Gastroesophageal sphincter (tissue), 4 donors: ENCODE measurements at regions not wholly inside any gene's neighbourhood (a gene's known extent, or its start where the extent isn't known, plus 50 kb on each side); places are given as distances from the start of the nearest gene placed in this dataset.

Experiments
- ATAC-seq: fragments of 150-250 bp; one replicate; pipeline ENCODE4 v1.9.1; 2016; ENCODE audit warnings: mild to moderate bottlenecking, moderate library complexity
- H3K27ac ChIP-seq, 4 donors: fragments of 200-600 bp; sonication (generic) in 3 of 4; 1 replicate in 3 of 4; 2 replicates in 1 of 4; pipeline ENCODE4 v1.5.1; 2016 to 2019
- H3K27me3 ChIP-seq: fragments of 200-600 bp; sonication (generic); one replicate; pipeline ENCODE4 v1.5.1; 2019
- H3K36me3 ChIP-seq, 2 donors: fragments of 200-600 bp; sonication (generic); one replicate each; pipeline ENCODE4 v1.5.1; 2019; ENCODE audit warnings: control low read depth in 1 of 2
- H3K4me1 ChIP-seq, 3 donors: fragments of 200-600 bp; sonication (generic); 1 replicate in 2 of 3; 2 replicates in 1 of 3; pipeline ENCODE4 v1.5.1; 2016 to 2019; ENCODE audit warnings: control low read depth in 2 of 3
- H3K4me3 ChIP-seq, 2 donors: fragments of 200-600 bp; sonication (generic); one replicate each; pipeline ENCODE4 v1.5.1; 2019; ENCODE audit warnings: mild to moderate bottlenecking in 1 of 2, moderate library complexity in 1 of 2
- H3K9me3 ChIP-seq, 3 donors: fragments of 200-600 bp; sonication (generic); one replicate each; pipeline ENCODE4 v1.5.1; 2017 to 2019; ENCODE audit warnings: control low read depth in 2 of 3
- EP300 ChIP-seq: sonication (generic); formaldehyde crosslinking; IDR thresholded peaks from one replicate; pipeline ENCODE4 v1.6.1; 2017; ENCODE audit warnings: antibody characterized with exemption, mild to moderate bottlenecking
- POLR2A ChIP-seq, 2 donors: fragments of 450-650 bp; IDR thresholded peaks; one replicate each; pipeline ENCODE4 v1.6.1; 2017; ENCODE audit warnings: antibody characterized with exemption in 2 of 2, mild to moderate bottlenecking in 2 of 2, moderate library complexity in 1 of 2
- POLR2AphosphoS5 ChIP-seq: sonication (generic); formaldehyde crosslinking; IDR thresholded peaks from one replicate; pipeline ENCODE4 v1.6.1; 2017; ENCODE audit warnings: antibody characterized with exemption
- WGBS, 2 donors: methylation state at CpG; one replicate each; pipeline ENCODE4 v1.1.5; 2018; ENCODE audit warnings: low coverage in 1 of 2; 5-methylcytosine and 5-hydroxymethylcytosine counted together
- TF ChIP-seq, protein P1 (sequence below), 4 experiments: fragments of 200-600 bp in 2 of 4; fragments of 450-650 bp in 2 of 4; sonication (generic) in 1 of 4; IDR thresholded peaks; one replicate each; pipeline ENCODE4 v1.5.1; 2017 to 2019; ENCODE audit warnings: antibody characterized with exemption in 4 of 4, mild to moderate bottlenecking in 2 of 4, moderate library complexity in 2 of 4

DNA sequence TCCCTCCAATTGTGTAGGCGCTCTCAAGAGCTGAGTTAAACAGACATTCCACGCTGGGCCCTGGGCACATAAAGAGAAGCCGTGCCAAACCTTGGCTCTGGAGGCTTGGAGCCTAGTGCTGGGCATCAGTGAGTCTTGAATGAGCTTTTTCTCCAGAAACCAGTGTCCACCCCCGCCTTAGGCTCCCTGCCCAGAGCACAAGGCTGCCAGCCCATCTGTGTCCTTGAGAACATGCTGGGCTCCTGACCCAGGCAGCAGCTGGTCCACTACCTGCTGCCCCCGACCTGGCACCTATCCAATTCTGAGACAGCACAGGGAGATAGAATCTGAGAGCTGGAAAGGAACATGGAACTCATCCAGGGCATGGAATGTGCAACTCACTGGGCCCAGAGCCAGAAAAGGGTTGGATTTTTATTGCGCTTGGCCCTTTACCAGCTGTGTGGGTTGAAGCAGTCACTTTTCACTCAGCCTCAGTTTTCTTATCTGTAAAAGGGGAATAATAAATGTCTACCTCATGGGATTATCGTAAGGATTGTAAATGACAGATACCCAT lies 92.4 kb upstream of the CPLX2 start:
- H3K27me3 ChIP-seq, result peaks cover 28% of the 10 kb centered on the region
- no peaks in the 10 kb centered on the region for H3K9me3 ChIP-seq
- H3K4me1 ChIP-seq, result no peaks in the 10 kb centered on the region
- ATAC-seq, result no peak
- no peaks in the 10 kb centered on the region for H3K36me3 ChIP-seq
- 81 to 86% methylated on average over 1 to 2 of the region's 7 CpGs for WGBS, 2 donors
- no peak for TF ChIP-seq POLR2AphosphoS5
- no peak for TF ChIP-seq EP300
- TF ChIP-seq, protein P1, sequence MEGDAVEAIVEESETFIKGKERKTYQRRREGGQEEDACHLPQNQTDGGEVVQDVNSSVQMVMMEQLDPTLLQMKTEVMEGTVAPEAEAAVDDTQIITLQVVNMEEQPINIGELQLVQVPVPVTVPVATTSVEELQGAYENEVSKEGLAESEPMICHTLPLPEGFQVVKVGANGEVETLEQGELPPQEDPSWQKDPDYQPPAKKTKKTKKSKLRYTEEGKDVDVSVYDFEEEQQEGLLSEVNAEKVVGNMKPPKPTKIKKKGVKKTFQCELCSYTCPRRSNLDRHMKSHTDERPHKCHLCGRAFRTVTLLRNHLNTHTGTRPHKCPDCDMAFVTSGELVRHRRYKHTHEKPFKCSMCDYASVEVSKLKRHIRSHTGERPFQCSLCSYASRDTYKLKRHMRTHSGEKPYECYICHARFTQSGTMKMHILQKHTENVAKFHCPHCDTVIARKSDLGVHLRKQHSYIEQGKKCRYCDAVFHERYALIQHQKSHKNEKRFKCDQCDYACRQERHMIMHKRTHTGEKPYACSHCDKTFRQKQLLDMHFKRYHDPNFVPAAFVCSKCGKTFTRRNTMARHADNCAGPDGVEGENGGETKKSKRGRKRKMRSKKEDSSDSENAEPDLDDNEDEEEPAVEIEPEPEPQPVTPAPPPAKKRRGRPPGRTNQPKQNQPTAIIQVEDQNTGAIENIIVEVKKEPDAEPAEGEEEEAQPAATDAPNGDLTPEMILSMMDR (IDR thresholded peaks at IDR 0.05), result no peak
- TF ChIP-seq POLR2A (IDR thresholded peaks at IDR 0.05), result no peak
- H3K27ac ChIP-seq, result no peak overlapping the region
- no peak overlapping the region for H3K4me3 ChIP-seq

DNA sequence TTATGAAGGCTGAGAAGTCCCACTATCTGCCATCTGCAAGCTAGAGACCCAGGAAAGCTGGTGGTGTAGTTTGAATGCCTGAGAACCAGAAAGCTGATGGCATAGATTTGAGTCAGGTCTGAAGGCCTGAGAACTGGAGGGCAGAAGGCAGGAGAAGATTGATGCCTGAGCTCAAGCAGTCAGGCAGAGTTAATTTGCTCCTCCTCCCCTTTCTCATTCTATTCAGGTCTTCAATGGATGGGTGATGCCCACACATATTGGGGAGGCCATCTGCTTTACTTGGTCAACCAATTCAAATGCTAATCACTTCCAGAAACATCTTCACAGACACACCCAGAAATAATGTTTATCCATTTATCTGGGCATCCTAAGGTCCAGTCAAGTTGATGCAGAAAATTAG lies 87.6 kb upstream of the CPLX2 start:
- H3K4me3 ChIP-seq, result no peak overlapping the region
- TF ChIP-seq, protein P1 (IDR thresholded peaks at IDR 0.05), result no peak
- H3K27me3 ChIP-seq, result peaks cover 47% of the 10 kb centered on the region
- no peaks in the 10 kb centered on the region for H3K4me1 ChIP-seq
- no peak overlapping the region for H3K27ac ChIP-seq
- no peak for ATAC-seq
- no peaks in the 10 kb centered on the region for H3K36me3 ChIP-seq
- H3K9me3 ChIP-seq, result no peaks in the 10 kb centered on the region

DNA sequence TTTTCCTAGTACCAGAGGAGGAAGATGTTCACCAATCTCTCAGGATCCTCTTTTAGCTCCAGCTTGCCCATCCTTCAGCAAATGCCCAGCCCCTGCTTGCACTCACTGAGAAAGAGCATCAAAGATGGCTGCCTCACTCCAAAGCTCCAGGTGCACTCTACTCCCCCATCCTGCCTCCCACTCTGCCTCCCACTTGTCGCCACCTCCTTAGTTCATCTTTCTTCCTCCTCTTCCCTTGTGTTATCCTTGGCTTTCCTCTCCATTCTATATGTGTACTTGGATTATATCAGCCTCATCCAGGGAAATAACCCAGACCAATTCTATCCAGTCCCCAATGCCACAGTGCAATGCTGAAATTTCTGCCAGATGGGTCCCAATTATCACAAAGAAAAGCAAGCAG lies 87.1 kb upstream of the CPLX2 start:
- H3K36me3 ChIP-seq, result no peaks in the 10 kb centered on the region
- no peak for TF ChIP-seq EP300
- TF ChIP-seq, protein P1 (IDR thresholded peaks at IDR 0.05), result no peak
- TF ChIP-seq POLR2AphosphoS5, result no peak
- TF ChIP-seq POLR2A (IDR thresholded peaks at IDR 0.05), result no peak
- no peak for ATAC-seq
- H3K27me3 ChIP-seq, result peaks cover 50% of the 10 kb centered on the region
- WGBS, 2 donors, result 83% methylated on average over 1 of the region's 1 CpG
- H3K4me1 ChIP-seq, result no peaks in the 10 kb centered on the region
- H3K27ac ChIP-seq, result no peak overlapping the region
- no peaks in the 10 kb centered on the region for H3K9me3 ChIP-seq
- no peak overlapping the region for H3K4me3 ChIP-seq

DNA sequence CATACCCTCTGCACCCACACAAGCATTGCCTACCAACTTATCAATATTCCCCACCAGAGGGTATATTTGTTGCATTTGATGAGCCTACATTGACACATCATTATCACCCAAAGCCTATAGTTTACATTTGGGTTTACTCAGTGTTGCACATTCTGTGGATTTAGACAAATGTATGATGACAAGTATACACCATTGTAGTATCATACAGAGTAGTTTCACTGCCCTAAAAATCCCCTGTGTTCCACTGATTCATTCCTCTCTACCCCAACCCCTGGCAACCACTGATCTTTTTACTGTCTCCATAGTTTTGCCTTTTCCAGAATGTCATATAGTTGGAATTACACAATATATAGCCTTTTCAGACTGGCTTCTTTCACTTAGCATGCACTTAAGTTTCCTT lies 85.7 kb upstream of the CPLX2 start:
- no peak overlapping the region for H3K4me3 ChIP-seq
- no peak for ATAC-seq

DNA sequence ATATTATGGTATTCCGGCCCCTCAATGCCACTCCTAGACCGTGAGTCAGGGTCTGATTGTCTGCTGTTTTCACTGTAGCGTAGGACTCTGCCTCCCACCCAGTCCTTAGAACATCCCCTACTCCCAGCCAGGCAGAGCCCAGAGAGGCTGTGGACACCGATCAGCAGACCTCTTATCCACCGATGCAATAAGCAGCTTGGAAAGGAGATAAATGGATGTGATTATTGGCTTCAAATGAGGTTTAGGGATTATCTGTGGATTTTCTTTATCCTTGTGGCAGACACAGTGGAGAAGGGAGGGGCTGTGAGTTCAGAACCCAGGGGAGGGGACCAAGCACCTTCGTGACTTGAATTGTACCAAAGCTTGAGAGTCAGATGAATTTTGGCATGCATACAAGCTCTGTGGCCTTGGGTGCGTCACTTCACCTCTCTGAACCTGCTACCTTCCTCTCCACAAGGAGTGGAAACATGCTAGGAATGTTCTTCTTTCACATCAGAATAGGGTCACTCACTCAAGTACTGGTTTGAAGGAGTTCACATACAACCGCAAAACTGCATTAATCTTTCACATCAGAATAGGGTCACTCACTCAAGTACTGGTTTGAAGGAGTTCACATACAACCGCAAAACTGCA lies 83.1 kb upstream of the CPLX2 start:
- H3K4me3 ChIP-seq, result no peak overlapping the region
- peaks cover 0 to 7% (median 0%) of the 10 kb centered on the region in 3 donors for H3K9me3 ChIP-seq
- H3K36me3 ChIP-seq, result no peaks in the 10 kb centered on the region
- TF ChIP-seq, protein P1 (IDR thresholded peaks at IDR 0.05), result no peak
- TF ChIP-seq POLR2AphosphoS5 (no peak), EP300 (no peak), POLR2A (IDR thresholded peaks at IDR 0.05) (no peak)
- no peak overlapping the region for H3K27ac ChIP-seq
- no peak for ATAC-seq
- no peaks in the 10 kb centered on the region for H3K4me1 ChIP-seq
- 72 to 83% methylated on average over 5 to 9 of the region's 9 CpGs for WGBS, 2 donors
- H3K27me3 ChIP-seq, result peaks cover 74% of the 10 kb centered on the region

More for the DNA sequence above, 85.7 kb upstream of the CPLX2 start:
- Histone ChIP-seq H3K4me1 (no peaks in the 10 kb centered on the region), H3K27ac (no peak overlapping the region), H3K27me3 (peaks cover 54% of the 10 kb centered on the region), H3K9me3 (no peaks in the 10 kb centered on the region), H3K36me3 (no peaks in the 10 kb centered on the region)
- TF ChIP-seq EP300 (no peak), POLR2A (IDR thresholded peaks at IDR 0.05) (no peak), POLR2AphosphoS5 (no peak)
- TF ChIP-seq, protein P1 (IDR thresholded peaks at IDR 0.05), result no peak
